Naive thymus-derived CD4-positive, alpha-beta T cell (primary cell): ENCODE measurements at regions not wholly inside any gene's neighbourhood (a gene's known extent, or its start where the extent isn't known, plus 50 kb on each side); places are given as distances from the start of the nearest gene placed in this dataset.

Experiments
- ATAC-seq: fragments of 150-1000 bp; cut with Tn5 transposase; 2 replicates; pipeline ENCODE4 v1.10.0; 2021; ENCODE audit warnings: mild to moderate bottlenecking, moderate library complexity
- CTCF ChIA-PET: fragments of 350-600 bp; sonication (Branson Sonifier 250); formaldehyde crosslinking; loops from one replicate; lab custom pipeline; 2021; ENCODE audit warnings: antibody characterized with exemption; lab: Charles Lee
- POLR2A ChIA-PET: fragments of 350-600 bp; sonication (Branson Sonifier 250); formaldehyde crosslinking; loops from one replicate; lab custom pipeline; 2021; ENCODE audit warnings: antibody characterized with exemption, inconsistent platforms; lab: Charles Lee
- DNase-seq, 9 donors: peaks; one replicate each; pipeline versions ENCODE4 v3.0.0 to v3.0.0-alpha.2; 2020 to 2022; ENCODE audit warnings: mixed read lengths in 1 of 9
- H3K27ac ChIP-seq: one replicate; pipeline ENCODE4 v1.7.0; 2013; ENCODE audit warnings: mild to moderate bottlenecking, low read depth, low read length, moderate library complexity
- H3K27me3 ChIP-seq, 2 donors: one replicate each; pipeline ENCODE4 v1.7.0; 2013; ENCODE audit warnings: low read length in 2 of 2, mild to moderate bottlenecking in 2 of 2, moderate library complexity in 2 of 2; ENCODE audit not compliant: control insufficient read depth in 2 of 2, insufficient read depth in 2 of 2
- H3K36me3 ChIP-seq, 3 experiments: 1 replicate in 2 of 3; 2 replicates in 1 of 3; pipeline ENCODE4 v1.7.0; 2013; ENCODE audit warnings: low read length in 3 of 3, mild to moderate bottlenecking in 3 of 3, moderate library complexity in 1 of 3; ENCODE audit not compliant: insufficient read depth in 3 of 3, control insufficient read depth in 2 of 3
- H3K4me1 ChIP-seq, 2 donors: one replicate each; pipeline ENCODE4 v1.7.0; 2013; ENCODE audit warnings: low read length in 2 of 2, mild to moderate bottlenecking in 2 of 2, moderate library complexity in 1 of 2; ENCODE audit not compliant: control insufficient read depth in 2 of 2, insufficient read depth in 2 of 2
- H3K4me3 ChIP-seq: 2 replicates; pipeline ENCODE4 v1.7.0; 2013; ENCODE audit warnings: mild to moderate bottlenecking, low read length
- H3K9me3 ChIP-seq, 3 experiments: 1 replicate in 2 of 3; 2 replicates in 1 of 3; pipeline ENCODE4 v1.7.0; 2013; ENCODE audit warnings: low read length in 3 of 3; ENCODE audit not compliant: control insufficient read depth in 2 of 3
- H3K27ac Mint-ChIP-seq, 9 donors: one replicate each; pipeline ENCODE4 v1.8.0; 2020 to 2022; ENCODE audit warnings: mixed read lengths in 9 of 9, mild to moderate bottlenecking in 8 of 9, moderate library complexity in 5 of 9, inconsistent platforms in 2 of 9
- H3K27me3 Mint-ChIP-seq, 5 donors: one replicate each; pipeline ENCODE4 v1.8.0; 2021 to 2022; ENCODE audit warnings: mixed read lengths in 5 of 5, mild to moderate bottlenecking in 1 of 5
- H3K36me3 Mint-ChIP-seq, 5 donors: one replicate each; pipeline ENCODE4 v1.8.0; 2020 to 2022; ENCODE audit warnings: mixed read lengths in 5 of 5, mild to moderate bottlenecking in 3 of 5, inconsistent platforms in 1 of 5
- H3K4me1 Mint-ChIP-seq, 7 donors: one replicate each; pipeline ENCODE4 v1.8.0; 2020 to 2022; ENCODE audit warnings: mixed read lengths in 7 of 7, mild to moderate bottlenecking in 3 of 7, inconsistent platforms in 1 of 7
- H3K4me3 Mint-ChIP-seq, 10 donors: one replicate each; pipeline ENCODE4 v1.8.0; 2020 to 2022; ENCODE audit warnings: mild to moderate bottlenecking in 10 of 10, mixed read lengths in 10 of 10, moderate library complexity in 6 of 10, inconsistent platforms in 2 of 10
- H3K9me3 Mint-ChIP-seq, 11 donors: one replicate each; pipeline ENCODE4 v1.8.0; 2020 to 2022; ENCODE audit warnings: mixed read lengths in 11 of 11, mild to moderate bottlenecking in 4 of 11, inconsistent platforms in 1 of 11, moderate library complexity in 1 of 11
- intact Hi-C, 2 donors: fragments of 100-400 bp; cut with micrococcal nuclease; formaldehyde crosslinking; loops; one replicate each; pipeline ENCODE4 v1.15.1; 2023

DNA sequence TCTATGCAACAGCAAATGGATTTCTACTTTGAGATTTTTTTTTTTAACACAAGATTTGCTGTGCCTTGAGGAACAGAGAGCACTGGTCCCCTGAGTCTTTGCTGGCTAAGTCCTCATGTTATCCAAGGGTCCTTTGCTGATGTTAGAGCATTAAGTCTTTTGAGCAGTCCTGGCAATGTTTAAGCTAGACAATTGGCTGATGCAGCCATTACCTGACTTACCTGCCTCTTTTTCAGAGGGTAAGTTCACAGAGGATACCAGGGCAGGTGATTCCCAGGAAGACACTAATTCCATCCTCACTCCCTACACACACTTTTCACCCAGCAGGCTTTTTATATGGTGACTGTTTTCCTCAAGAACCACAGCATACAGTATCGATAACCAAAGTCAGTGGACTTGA, 337.7 kb downstream of the HDGFL1 start:
- H3K27ac Mint-ChIP-seq = no peak overlapping the region
- ChIA-PET CTCF (interaction anchor here (0.9 kb wide), 1 partner anchor 13 kb away, joined by 3 read pairs; no protein-coding TSS in a partner anchor), POLR2A (no interaction called here)
- Histone ChIP-seq H3K27me3 (no peaks in the 10 kb centered on the region), H3K4me3 (no peak overlapping the region), H3K36me3 (no peaks in the 10 kb centered on the region), H3K27ac (no peak overlapping the region), H3K9me3 (no peaks in the 10 kb centered on the region), H3K4me1 (no peaks in the 10 kb centered on the region)
- H3K4me1 Mint-ChIP-seq = no peaks in the 10 kb centered on the region
- no peaks in the 10 kb centered on the region for H3K36me3 Mint-ChIP-seq
- peaks cover 0 to 12% (median 2%) of the 10 kb centered on the region in 11 donors for H3K9me3 Mint-ChIP-seq
- intact Hi-C loops = no loop called here
- no peaks in the 10 kb centered on the region for H3K27me3 Mint-ChIP-seq
- H3K4me3 Mint-ChIP-seq = no peak overlapping the region
- no peak for ATAC-seq
- no peak for DNase-seq

DNA sequence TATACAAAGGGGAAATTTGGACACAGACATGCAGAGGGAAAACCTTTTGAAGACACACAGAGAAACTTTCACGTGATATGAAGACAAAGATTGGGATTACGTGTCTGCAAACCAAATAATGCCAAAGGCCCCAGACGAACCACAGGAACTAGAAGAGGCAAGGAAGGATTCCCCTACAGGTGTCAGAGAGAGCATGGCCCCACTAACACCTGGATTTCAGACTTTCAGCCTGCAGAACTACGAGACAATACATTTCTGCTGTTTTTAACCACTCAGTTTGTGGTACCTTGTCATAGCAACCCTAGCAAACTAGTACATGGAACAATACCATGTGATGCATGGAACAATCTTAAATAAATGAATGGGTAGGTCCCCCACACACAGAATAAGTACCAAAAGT, 341.0 kb downstream of the HDGFL1 start:
- no peak overlapping the region for H3K27ac Mint-ChIP-seq

DNA sequence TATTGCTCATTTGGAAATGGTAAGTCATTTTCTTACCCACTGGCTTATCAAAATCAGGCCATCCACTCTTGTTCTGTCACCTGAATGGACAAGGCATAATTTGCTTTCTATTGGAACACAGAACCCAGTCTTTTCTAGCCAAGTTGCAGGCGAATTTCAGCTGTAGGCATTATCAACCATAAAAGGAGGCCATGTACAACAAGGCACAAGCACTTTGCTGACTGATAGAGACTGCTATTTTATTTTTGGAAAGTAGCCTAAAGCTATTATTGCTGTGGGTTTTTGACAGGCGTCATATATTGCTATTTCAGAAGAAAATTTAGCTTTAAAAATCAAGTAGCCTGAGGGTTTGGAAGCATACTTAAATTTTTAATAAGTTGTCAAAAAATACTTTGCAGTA, 344.2 kb downstream of the HDGFL1 start:
- Mint-ChIP-seq H3K4me3 (no peak overlapping the region), H3K36me3 (no peaks in the 10 kb centered on the region), H3K27ac (no peak overlapping the region), H3K27me3 (no peaks in the 10 kb centered on the region), H3K9me3 (peaks cover 0 to 4% (median 0%) of the 10 kb centered on the region in 11 donors), H3K4me1 (peaks cover 0 to 1% (median 0%) of the 10 kb centered on the region in 7 donors)
- Histone ChIP-seq H3K9me3 (no peaks in the 10 kb centered on the region), H3K36me3 (no peaks in the 10 kb centered on the region), H3K4me3 (no peak overlapping the region), H3K4me1 (no peaks in the 10 kb centered on the region), H3K27me3 (no peaks in the 10 kb centered on the region), H3K27ac (no peak overlapping the region)
- CTCF ChIA-PET = no interaction called here
- DNase-seq (no peak), ATAC-seq (no peak)
- intact Hi-C loops = no loop called here
- POLR2A ChIA-PET = no interaction called here

More for the DNA sequence above, 341.0 kb downstream of the HDGFL1 start:
- POLR2A ChIA-PET = no interaction called here
- no peaks in the 10 kb centered on the region for H3K9me3 ChIP-seq
- no peak overlapping the region for H3K27ac ChIP-seq
- no peaks in the 10 kb centered on the region for H3K27me3 Mint-ChIP-seq
- H3K4me3 Mint-ChIP-seq = no peak overlapping the region
- no peak for DNase-seq
- no peaks in the 10 kb centered on the region for H3K4me1 ChIP-seq
- no peak overlapping the region for H3K4me3 ChIP-seq
- no peaks in the 10 kb centered on the region for H3K4me1 Mint-ChIP-seq
- H3K36me3 Mint-ChIP-seq = no peaks in the 10 kb centered on the region
- peaks cover 0 to 12% (median 2%) of the 10 kb centered on the region in 11 donors for H3K9me3 Mint-ChIP-seq
- no peak for ATAC-seq
- H3K36me3 ChIP-seq = no peaks in the 10 kb centered on the region
- H3K27me3 ChIP-seq = no peaks in the 10 kb centered on the region
- intact Hi-C loops = no loop called here
- CTCF ChIA-PET = no interaction called here

DNA sequence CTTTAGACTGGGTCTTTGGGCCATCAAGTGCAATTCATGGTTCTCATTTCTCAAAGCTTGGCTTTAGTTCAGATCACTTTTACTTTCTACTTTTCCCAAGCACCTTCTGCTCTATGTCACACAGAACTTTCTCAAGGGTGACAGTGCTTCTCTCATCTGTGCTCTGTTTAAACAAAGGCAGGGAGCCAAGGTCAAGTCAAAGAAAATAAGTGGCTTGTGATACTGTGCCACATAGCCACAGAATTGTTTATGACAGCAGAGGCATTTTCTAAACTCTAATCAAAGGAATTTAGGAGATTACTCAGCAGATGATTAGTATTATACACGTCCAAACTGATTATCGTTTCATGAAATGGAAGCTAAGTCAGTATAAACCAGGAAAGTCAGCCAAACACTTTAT, 348.0 kb downstream of the HDGFL1 start:
- Mint-ChIP-seq H3K36me3 (no peaks in the 10 kb centered on the region), H3K4me1 (peaks cover 0 to 1% (median 0%) of the 10 kb centered on the region in 7 donors), H3K4me3 (no peak overlapping the region), H3K27me3 (no peaks in the 10 kb centered on the region), H3K9me3 (peaks cover 0 to 7% (median 3%) of the 10 kb centered on the region in 11 donors), H3K27ac (no peak overlapping the region)
- DNase-seq (no peak), ATAC-seq (no peak)
- ChIA-PET CTCF (no interaction called here), POLR2A (no interaction called here)
- Histone ChIP-seq H3K4me1 (no peaks in the 10 kb centered on the region), H3K36me3 (no peaks in the 10 kb centered on the region), H3K9me3 (no peaks in the 10 kb centered on the region), H3K27ac (no peak overlapping the region), H3K4me3 (no peak overlapping the region), H3K27me3 (no peaks in the 10 kb centered on the region)
- intact Hi-C loops = no loop called here

DNA sequence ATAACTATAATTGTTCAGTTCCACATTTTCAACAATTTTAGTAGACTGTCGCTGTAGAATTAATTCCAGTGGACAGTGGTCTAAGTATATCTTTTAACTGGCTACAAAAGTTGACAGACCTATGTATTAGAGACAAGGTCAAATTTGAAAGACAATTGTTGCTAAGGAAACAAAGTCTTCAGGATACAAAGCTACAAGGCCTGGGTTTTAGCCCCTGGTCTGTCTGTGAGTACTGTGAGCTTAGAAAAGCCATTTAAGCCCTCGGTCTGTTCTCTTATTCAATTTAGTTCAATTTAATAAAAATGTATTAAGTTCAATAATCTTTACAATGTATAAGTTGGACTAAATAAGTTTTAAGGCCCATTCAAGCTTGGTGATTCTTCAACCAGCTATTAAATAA, 352.5 kb downstream of the HDGFL1 start:
- Histone ChIP-seq H3K4me1 (no peaks in the 10 kb centered on the region), H3K27me3 (no peaks in the 10 kb centered on the region), H3K9me3 (no peaks in the 10 kb centered on the region), H3K27ac (no peak overlapping the region), H3K36me3 (no peaks in the 10 kb centered on the region), H3K4me3 (no peak overlapping the region)
- ChIA-PET CTCF (no interaction called here), POLR2A (no interaction called here)
- DNase-seq = no peak
- Mint-ChIP-seq H3K36me3 (no peaks in the 10 kb centered on the region), H3K27ac (no peak overlapping the region), H3K4me3 (no peak overlapping the region), H3K27me3 (no peaks in the 10 kb centered on the region), H3K9me3 (peaks cover 0 to 7% (median 3%) of the 10 kb centered on the region in 11 donors), H3K4me1 (peaks cover 0 to 1% (median 0%) of the 10 kb centered on the region in 7 donors)
- ATAC-seq = no peak
- intact Hi-C loops = no loop called here

DNA sequence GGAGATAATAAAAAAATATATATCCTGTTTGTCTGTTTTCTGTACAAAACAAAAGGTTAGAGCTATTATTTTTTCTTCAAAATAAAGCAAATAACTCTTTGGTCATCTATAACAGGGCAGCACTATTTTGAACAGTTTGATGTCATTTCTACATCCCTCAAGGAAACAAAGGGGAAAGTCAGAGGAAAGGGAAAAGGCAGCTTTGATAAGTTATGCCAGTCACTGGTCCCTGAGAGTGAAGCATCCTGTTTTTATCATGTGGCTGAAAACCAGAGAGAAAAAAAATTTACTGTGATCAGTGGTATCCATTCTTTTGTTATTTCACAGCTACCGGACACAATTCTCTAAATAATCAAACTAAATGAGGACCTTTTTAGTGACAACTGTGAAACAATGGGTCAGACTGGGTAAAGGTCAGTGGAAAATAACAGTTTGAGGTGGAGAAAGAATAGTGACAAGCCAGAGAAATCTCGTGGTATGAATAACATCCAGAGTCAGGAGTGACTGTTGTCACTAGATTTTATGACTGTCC, 356.0 kb downstream of the HDGFL1 start:
- Histone ChIP-seq H3K9me3 (no peaks in the 10 kb centered on the region), H3K36me3 (no peaks in the 10 kb centered on the region), H3K4me1 (no peaks in the 10 kb centered on the region), H3K4me3 (no peak overlapping the region), H3K27ac (no peak overlapping the region), H3K27me3 (no peaks in the 10 kb centered on the region)
- no peaks in the 10 kb centered on the region for H3K9me3 Mint-ChIP-seq
- H3K4me1 Mint-ChIP-seq = peaks cover 0 to 5% (median 0%) of the 10 kb centered on the region in 7 donors
- no peaks in the 10 kb centered on the region for H3K27me3 Mint-ChIP-seq
- no peak overlapping the region for H3K4me3 Mint-ChIP-seq
- H3K27ac Mint-ChIP-seq = no peak overlapping the region
- intact Hi-C loops = no loop called here
- ATAC-seq (no peak), DNase-seq (no peak)
- ChIA-PET CTCF (no interaction called here), POLR2A (no interaction called here)
- no peaks in the 10 kb centered on the region for H3K36me3 Mint-ChIP-seq

DNA sequence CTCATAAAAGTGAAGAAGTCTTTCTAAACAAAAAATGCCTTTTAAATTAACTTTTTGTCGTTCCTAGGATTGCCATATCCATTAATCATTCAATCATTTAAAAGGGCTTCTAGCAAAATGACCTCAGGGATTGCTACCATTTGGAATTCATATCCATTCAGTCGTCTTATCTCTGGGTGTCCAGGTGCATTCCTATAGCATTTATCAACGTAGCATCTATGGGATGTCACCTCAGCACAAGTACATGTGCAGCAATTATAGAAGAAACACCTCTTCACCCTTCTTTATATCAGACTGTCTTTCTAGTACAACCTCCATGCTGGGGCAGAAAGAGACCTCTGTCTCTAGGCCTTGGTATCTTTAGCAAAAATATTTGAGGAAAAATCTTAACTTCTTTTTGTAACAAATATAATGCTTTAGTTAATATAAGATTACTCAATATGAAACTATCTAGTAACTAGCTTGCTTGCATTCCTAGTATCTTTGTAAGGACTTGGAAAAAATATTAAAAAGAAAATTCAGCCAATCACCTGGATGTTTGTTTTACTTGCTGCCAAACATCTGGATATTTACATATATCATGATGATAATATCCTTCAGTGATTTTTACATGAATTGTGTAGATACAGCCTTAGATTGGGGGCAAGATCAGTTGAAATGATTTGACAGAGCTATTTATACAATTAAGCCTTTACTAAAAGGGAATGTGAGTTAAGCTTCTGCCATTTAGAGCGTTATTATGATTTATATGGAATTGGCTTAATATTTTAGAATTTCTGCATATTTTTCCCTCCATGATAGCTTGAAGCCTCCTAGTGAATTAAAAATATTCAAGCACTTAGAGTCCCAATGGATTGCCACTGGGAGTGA, 356.8 kb downstream of the HDGFL1 start:
- Histone ChIP-seq H3K36me3 (no peaks in the 10 kb centered on the region), H3K4me3 (no peak overlapping the region), H3K9me3 (no peaks in the 10 kb centered on the region), H3K27ac (no peak overlapping the region), H3K27me3 (no peaks in the 10 kb centered on the region), H3K4me1 (no peaks in the 10 kb centered on the region)
- no peaks in the 10 kb centered on the region for H3K36me3 Mint-ChIP-seq
- no peak for DNase-seq
- H3K27ac Mint-ChIP-seq = no peak overlapping the region
- H3K27me3 Mint-ChIP-seq = no peaks in the 10 kb centered on the region
- no peak for ATAC-seq
- peaks cover 0 to 5% (median 0%) of the 10 kb centered on the region in 7 donors for H3K4me1 Mint-ChIP-seq
- intact Hi-C loops = no loop called here
- H3K4me3 Mint-ChIP-seq = no peak overlapping the region
- H3K9me3 Mint-ChIP-seq = no peaks in the 10 kb centered on the region
- CTCF ChIA-PET = no interaction called here
- POLR2A ChIA-PET = no interaction called here
